Vagina (tissue), 2 donors: ENCODE measurements at regions not wholly inside any gene's neighbourhood (a gene's known extent, or its start where the extent isn't known, plus 50 kb on each side); places are given as distances from the start of the nearest gene placed in this dataset.

ENCODE experiments used
- CTCF ChIP-seq, 3 experiments: fragments of 450-650 bp in 2 of 3; fragments of 200-600 bp in 1 of 3; sonication (generic) in 1 of 3; IDR thresholded peaks; one replicate each; pipeline ENCODE4 v1.5.1; 2017 to 2019; ENCODE audit warnings: antibody characterized with exemption in 3 of 3, mild to moderate bottlenecking in 2 of 3, moderate library complexity in 2 of 3
- POLR2AphosphoS5 ChIP-seq, 2 donors: sonication (generic); formaldehyde crosslinking; IDR thresholded peaks; one replicate each; pipeline ENCODE4 v1.9.0; 2017; ENCODE audit warnings: antibody characterized with exemption in 2 of 2, mild to moderate bottlenecking in 2 of 2, low read depth in 1 of 2; ENCODE audit not compliant: insufficient read depth in 1 of 2

GRCh38 chr7:41582116-41582515, 120.8 kb downstream of the INHBA start:
- TF ChIP-seq POLR2AphosphoS5 (IDR thresholded peaks at IDR 0.05; ENCODE audit: insufficient read depth in 1 of 2, low read depth in 1 of 2) (no peak), CTCF (IDR thresholded peaks at IDR 0.05) (no peak)
